SK-N-SH (cell line): ENCODE measurements at regions not wholly inside any gene's neighbourhood (a gene's known extent, or its start where the extent isn't known, plus 50 kb on each side); places are given as distances from the start of the nearest gene placed in this dataset.

Experiments used
- CTCF ChIA-PET: fragments of 300-600, 350-600 bp; formaldehyde crosslinking; extraction: SDS; loops from one replicate; lab custom pipeline; 2021; lab: Yijun Ruan, JAX
- POLR2A ChIA-PET: fragments of 350-600 bp; sonication (Branson Sonifier 250); formaldehyde crosslinking; extraction: SDS; loops from one replicate; lab custom pipeline; 2020; ENCODE audit warnings: antibody characterized with exemption, inconsistent platforms; lab: Yijun Ruan, JAX
- DNase-seq: peaks from one replicate; pipeline ENCODE4 v3.0.0; 2012
- H2AFZ ChIP-seq: fragments of 200-600 bp; sonication (generic); 2 replicates; pipeline ENCODE4 v1.8.1; 2016; ENCODE audit warnings: antibody characterized with exemption, mild to moderate bottlenecking, low read depth
- H3F3A ChIP-seq: fragments of 200-600 bp; sonication (generic); replicated peaks from 2 replicates; pipeline ENCODE3; 2016; ENCODE audit warnings: antibody characterized with exemption, mild to moderate bottlenecking; ENCODE audit not compliant: insufficient read depth
- H3K27ac ChIP-seq, 2 experiments: fragments of 200-500 bp in 1 of 2; fragments of 200-600 bp in 1 of 2; sonication (Bioruptor generic) in 1 of 2; sonication (generic), shearing (Covaris generic) in 1 of 2; 2 replicates each; pipeline versions ENCODE4 v1.5.1 to v1.6.1; 2014 to 2016; ENCODE audit warnings: low read depth in 2 of 2, inconsistent platforms in 1 of 2, low read length in 1 of 2, mild to moderate bottlenecking in 1 of 2, mixed read lengths in 1 of 2
- H3K27me3 ChIP-seq: fragments of 200-600 bp; sonication (generic), shearing (Covaris generic); 2 replicates; pipeline ENCODE4 v1.6.1; 2016; ENCODE audit warnings: mixed run types; ENCODE audit not compliant: insufficient read depth
- H3K36me3 ChIP-seq, 2 experiments: fragments of 200-500 bp in 1 of 2; fragments of 200-600 bp in 1 of 2; sonication (Bioruptor generic) in 1 of 2; sonication (generic) in 1 of 2; replicated peaks in 1 of 2; 2 replicates each; pipeline versions ENCODE3 to v1.5.1; 2014 to 2016; ENCODE audit warnings: low read length in 1 of 2, mild to moderate bottlenecking in 1 of 2; ENCODE audit not compliant: insufficient read depth in 2 of 2, control insufficient read depth in 1 of 2
- H3K4me1 ChIP-seq, 2 experiments: fragments of 200-500 bp in 1 of 2; fragments of 200-600 bp in 1 of 2; sonication (Bioruptor generic) in 1 of 2; sonication (generic), shearing (Covaris generic) in 1 of 2; 2 replicates each; pipeline versions ENCODE4 v1.5.1 to v1.6.1; 2014 to 2016; ENCODE audit warnings: low read depth in 1 of 2, low read length in 1 of 2, mixed run types in 1 of 2; ENCODE audit not compliant: insufficient read depth in 2 of 2, control insufficient read depth in 1 of 2
- H3K4me2 ChIP-seq: fragments of 200-600 bp; sonication (generic), shearing (Covaris generic); 2 replicates; pipeline ENCODE4 v1.6.1; 2017; ENCODE audit warnings: mixed run types
- H3K4me3 ChIP-seq, 2 experiments: fragments of 200-500 bp in 1 of 2; fragments of 200-600 bp in 1 of 2; sonication (Bioruptor generic) in 1 of 2; sonication (generic), shearing (Covaris generic) in 1 of 2; 2 replicates each; pipeline versions ENCODE4 v1.5.1 to v1.8.1; 2014 to 2016; ENCODE audit warnings: low read depth in 2 of 2, inconsistent platforms in 1 of 2, low read length in 1 of 2, mild to moderate bottlenecking in 1 of 2, mixed read lengths in 1 of 2, moderate library complexity in 1 of 2
- H3K79me2 ChIP-seq: fragments of 200-600 bp; sonication (generic); 2 replicates; pipeline ENCODE4 v1.8.1; 2017; ENCODE audit warnings: mild to moderate bottlenecking; ENCODE audit not compliant: insufficient read depth
- H3K9ac ChIP-seq: fragments of 200-600 bp; sonication (generic); 2 replicates; pipeline ENCODE4 v1.6.1; 2017; ENCODE audit warnings: mixed run types
- H3K9me2 ChIP-seq: fragments of 200-600 bp; sonication (generic); 2 replicates; pipeline ENCODE4 v1.6.1; 2017; ENCODE audit warnings: mixed run types
- H3K9me3 ChIP-seq: fragments of 200-600 bp; sonication (generic); 2 replicates; pipeline ENCODE4 v1.6.1; 2017; ENCODE audit warnings: mixed run types, mild to moderate bottlenecking, moderate library complexity
- H4K20me1 ChIP-seq: fragments of 200-600 bp; sonication (generic); 2 replicates; pipeline ENCODE4 v1.6.1; 2017; ENCODE audit warnings: mild to moderate bottlenecking, mixed run types; ENCODE audit not compliant: insufficient read depth
- CHD2 ChIP-seq: fragments of 150-350 bp; IDR thresholded peaks from 2 replicates; pipeline ENCODE4 v1.6.1; 2018; ENCODE audit warnings: low read length; ENCODE audit not compliant: partially characterized antibody
- ELF1 ChIP-seq: IDR thresholded peaks from 2 replicates; pipeline ENCODE4 v1.4.0; 2012
- EP300 ChIP-seq, 2 experiments: IDR thresholded peaks; 2 replicates each; pipeline versions ENCODE4 v1.4.0 to v1.6.1; 2012; ENCODE audit warnings: borderline replicate concordance in 1 of 2, low read depth in 1 of 2, low read length in 1 of 2
- FOXJ3 ChIP-seq: sonication (generic); formaldehyde crosslinking; IDR thresholded peaks from 2 replicates; pipeline ENCODE4 v1.5.1; 2020; ENCODE audit warnings: mild to moderate bottlenecking, missing genetic modification reagents
- GATA2 ChIP-seq: sonication (generic); formaldehyde crosslinking; IDR thresholded peaks from 2 replicates; pipeline ENCODE4 v1.5.0; 2020; ENCODE audit warnings: mild to moderate bottlenecking, missing genetic modification reagents
- JUND ChIP-seq: IDR thresholded peaks from 2 replicates; pipeline ENCODE4 v1.4.0; 2012
- MEF2A ChIP-seq: IDR thresholded peaks from 2 replicates; pipeline ENCODE4 v1.4.0; 2012; ENCODE audit warnings: low read depth, borderline replicate concordance
- MXI1 ChIP-seq: IDR thresholded peaks from 2 replicates; pipeline ENCODE4 v1.6.1; 2012; ENCODE audit warnings: mild to moderate bottlenecking, low read depth, low read length, improper control_type of control experiment
- NFIC ChIP-seq: IDR thresholded peaks from 2 replicates; pipeline ENCODE4 v1.4.0; 2012; ENCODE audit warnings: borderline replicate concordance
- RAD21 ChIP-seq: IDR thresholded peaks from 2 replicates; pipeline ENCODE4 v1.6.1; 2012; ENCODE audit warnings: mild to moderate bottlenecking, low read length
- RCOR1 ChIP-seq: fragments of 150-350 bp; IDR thresholded peaks from 2 replicates; pipeline ENCODE4 v1.6.1; 2017; ENCODE audit warnings: antibody characterized with exemption, low read length
- REST ChIP-seq: IDR thresholded peaks from 2 replicates; pipeline ENCODE4 v1.6.1; 2012; ENCODE audit warnings: mild to moderate bottlenecking, low read depth, low read length, moderate library complexity
- RFX5 ChIP-seq: IDR thresholded peaks from 2 replicates; pipeline ENCODE4 v1.6.1; 2012; ENCODE audit warnings: mild to moderate bottlenecking, improper control_type of control experiment, low read length
- SIN3A ChIP-seq: IDR thresholded peaks from 2 replicates; pipeline ENCODE4 v1.6.1; 2012; ENCODE audit warnings: low read depth, mild to moderate bottlenecking, low read length, moderate library complexity, borderline replicate concordance
- TCF12 ChIP-seq: IDR thresholded peaks from 2 replicates; pipeline ENCODE4 v1.4.0; 2012
- TEAD4 ChIP-seq: IDR thresholded peaks from 2 replicates; pipeline ENCODE4 v1.4.0; 2012; ENCODE audit warnings: mild to moderate bottlenecking, borderline replicate concordance; ENCODE audit not compliant: insufficient read depth
- USF1 ChIP-seq: IDR thresholded peaks from 2 replicates; pipeline ENCODE4 v1.4.0; 2012; ENCODE audit warnings: low read depth, borderline replicate concordance
- USF2 ChIP-seq: fragments of 150-350 bp; IDR thresholded peaks from 2 replicates; pipeline ENCODE4 v1.6.1; 2017; ENCODE audit warnings: antibody characterized with exemption, low read length, low read depth, borderline replicate concordance
- ZBTB33 ChIP-seq: IDR thresholded peaks from 2 replicates; pipeline ENCODE4 v1.4.0; 2012; ENCODE audit warnings: low read depth, borderline replicate concordance
- WGBS: methylation state at CpG from one replicate; pipeline ENCODE4 v1.1.6; 2017; ENCODE audit warnings: low lambda C conversion rate; 5-methylcytosine and 5-hydroxymethylcytosine counted together

- H3K27me3 ChIP-seq = no peaks in the 10 kb centered on the region
- TF ChIP-seq ZBTB33 = no peak
- no peak for TF ChIP-seq RCOR1
- no peak for TF ChIP-seq MXI1
- TF ChIP-seq USF2 = no peak
- TF ChIP-seq GATA2 (CRISPR knock-in tag) = no peak
- TF ChIP-seq USF1 = no peak
- TF ChIP-seq SIN3A = no peak
- TF ChIP-seq RAD21 = no peak
- TF ChIP-seq FOXJ3 (CRISPR knock-in tag) = no peak
- TF ChIP-seq TEAD4 = no peak
- no peak for TF ChIP-seq MEF2A
- H3K9ac ChIP-seq = no peak overlapping the region
- ChIA-PET POLR2A (no interaction called here), CTCF (interaction anchor here (0.8 kb wide), 1 partner anchor 72 kb away, joined by 4 read pairs; no protein-coding TSS in a partner anchor)
- no peak overlapping the region for H2AFZ ChIP-seq
- WGBS = 16% methylated on average over 3 of the region's 3 CpGs
- no peaks in the 10 kb centered on the region for H3K9me2 ChIP-seq
- H3K9me3 ChIP-seq = no peaks in the 10 kb centered on the region
- H3K27ac ChIP-seq = no peak overlapping the region
- H3K79me2 ChIP-seq = no peaks in the 10 kb centered on the region
- DNase-seq = no peak
- no peaks in the 10 kb centered on the region for H3K36me3 ChIP-seq
- H3K4me1 ChIP-seq = peaks cover 0 to 20% of the 10 kb centered on the region in 2 experiments; a peak in 2 of 4 replicates
- no peak overlapping the region for H3K4me3 ChIP-seq
- no peaks in the 10 kb centered on the region for H4K20me1 ChIP-seq
- H3F3A ChIP-seq = no peaks in the 10 kb centered on the region
- no peak overlapping the region for H3K4me2 ChIP-seq
These were observed 397.2 kb upstream of the SMIM21 start for GRCh38 chr18:75824661-75825060.

- Histone ChIP-seq H3K9ac (no peak overlapping the region), H3F3A (no peaks in the 10 kb centered on the region), H3K27me3 (no peaks in the 10 kb centered on the region), H3K4me2 (no peak overlapping the region), H2AFZ (no peak overlapping the region), H4K20me1 (no peaks in the 10 kb centered on the region), H3K79me2 (no peaks in the 10 kb centered on the region), H3K4me1 (peaks cover 0 to 18% of the 10 kb centered on the region in 2 experiments; a peak in 2 of 4 replicates), H3K4me3 (no peak overlapping the region), H3K36me3 (no peaks in the 10 kb centered on the region), H3K9me3 (no peaks in the 10 kb centered on the region), H3K9me2 (no peaks in the 10 kb centered on the region), H3K27ac (peak overlapping the region in 1 of 2 experiments; percentile 70; a peak in 2 of 4 replicates)
- WGBS = 3% methylated on average over 2 of the region's 2 CpGs
- CTCF ChIA-PET = interaction anchor here (1.0 kb wide), 1 partner anchor 14 kb away, joined by 3 read pairs; no protein-coding TSS in a partner anchor
- POLR2A ChIA-PET = no interaction called here
- DNase-seq = peak; percentile 57
- no peak for TF ChIP-seq REST
- no peak for TF ChIP-seq JUND
- 0 out of 2 replicates have a peak, but pooled peaks have one; percentile 15 for TF ChIP-seq RFX5
- peak; percentile 91 for TF ChIP-seq GATA2 (CRISPR knock-in tag)
- TF ChIP-seq EP300 (IDR thresholded peaks at IDR 0.05; ENCODE audit: borderline replicate concordance in 1 of 2, low read depth in 1 of 2, low read length in 1 of 2) = peak in 1 of 2 experiments; percentile 93; a peak in 2 of 4 replicates
- TF ChIP-seq RAD21 = peak; percentile 29; the same call in 1 of the 2 replicates
- no peak for TF ChIP-seq MEF2A
- TF ChIP-seq TCF12 = 0 out of 2 replicates have a peak, but pooled peaks have one; percentile 22
- peak; percentile 84 for TF ChIP-seq CHD2
- no peak for TF ChIP-seq ZBTB33
- TF ChIP-seq MXI1 = no peak
- TF ChIP-seq ELF1 = no peak
- TF ChIP-seq NFIC = no peak
These were observed 396.0 kb upstream of the SMIM21 start for GRCh38 chr18:75823471-75823870.
